Endothelial cell of umbilical vein (primary cell): ENCODE measurements at regions not wholly inside any gene's neighbourhood (a gene's known extent, or its start where the extent isn't known, plus 50 kb on each side); places are given as distances from the start of the nearest gene placed in this dataset.
"Not testable (repeated sequence)": the region's sequence is repeated elsewhere in the genome, so short reads cannot be mapped to it uniquely, and the experiment has no call there.

Source experiments
- BruUV-seq: library from RNA; stranded (reverse); fragments of 400-500 nt; replicated peaks from 2 replicates; lab custom pipeline; 2021; lab: Mats Ljungman, UMichigan
- CTCF ChIA-PET: fragments of 300-600, 350-600 bp; sonication (Branson Sonifier 250); formaldehyde crosslinking; loops from one replicate; lab custom pipeline; 2021; ENCODE audit warnings: antibody characterized with exemption, inconsistent platforms; lab: Charles Lee
- POLR2A ChIA-PET: fragments of 300-600, 350-600 bp; sonication (Branson Sonifier 250); formaldehyde crosslinking; loops from one replicate; lab custom pipeline; 2021; ENCODE audit warnings: antibody characterized with exemption, inconsistent platforms; lab: Charles Lee
- DNase-seq: peaks from one replicate; pipeline ENCODE4 v3.0.0-alpha.2; 2011; ENCODE audit warnings: low read depth, low spot score
- FAIRE-seq: peaks from 2 replicates; lab custom pipeline; 2011; peaks lifted over from hg19 to GRCh38; lab: Jason Lieb, UNC
- H2AFZ ChIP-seq: 2 replicates; pipeline ENCODE4 v1.6.0; 2012; ENCODE audit warnings: low read depth, low read length, control low read depth, inconsistent platforms
- H3K27ac ChIP-seq: 2 replicates; pipeline ENCODE4 v1.5.1; 2011; ENCODE audit warnings: low read depth, mild to moderate bottlenecking, control low read depth, low read length, moderate library complexity; ENCODE audit not compliant: insufficient read depth
- H3K27me3 ChIP-seq, 2 experiments: 2 replicates each; pipeline versions ENCODE4 v1.6.0 to v1.6.1; 2011; ENCODE audit warnings: low read length in 2 of 2, mixed read lengths in 1 of 2; ENCODE audit not compliant: control insufficient read depth in 2 of 2, insufficient read depth in 2 of 2
- H3K36me3 ChIP-seq, 2 experiments: 2 replicates in 1 of 2; 3 replicates in 1 of 2; pipeline ENCODE4 v1.5.1; 2011; ENCODE audit warnings: low read length in 2 of 2, mild to moderate bottlenecking in 1 of 2, moderate library complexity in 1 of 2; ENCODE audit not compliant: control insufficient read depth in 2 of 2, insufficient read depth in 2 of 2; ENCODE audit errors: extremely low read depth in 1 of 2
- H3K4me1 ChIP-seq: 3 replicates; pipeline ENCODE4 v1.5.1; 2011; ENCODE audit warnings: mild to moderate bottlenecking, low read length; ENCODE audit not compliant: control insufficient read depth, insufficient read depth; ENCODE audit errors: extremely low read depth
- H3K4me2 ChIP-seq: 2 replicates; pipeline ENCODE4 v1.6.1; 2011; ENCODE audit warnings: low read length, control low read depth, mixed read lengths; ENCODE audit not compliant: insufficient read depth
- H3K4me3 ChIP-seq, 3 experiments: fragments of 200-600 bp in 1 of 3; sonication (generic), shearing (Covaris generic) in 1 of 3; replicated peaks in 1 of 3; 2 replicates each; pipeline ENCODE4 v1.5.1; 2011 to 2016; ENCODE audit warnings: control low read depth in 3 of 3, low read length in 3 of 3, mild to moderate bottlenecking in 2 of 3, inconsistent platforms in 1 of 3, low read depth in 1 of 3, moderate library complexity in 1 of 3; ENCODE audit not compliant: insufficient read depth in 1 of 3
- H3K79me2 ChIP-seq: 2 replicates; pipeline ENCODE4 v1.6.0; 2012; ENCODE audit warnings: low read length, inconsistent platforms; ENCODE audit not compliant: control insufficient read depth, insufficient read depth
- H3K9ac ChIP-seq: replicated peaks from 2 replicates; pipeline ENCODE3; 2011; ENCODE audit warnings: low read length, control low read depth; ENCODE audit not compliant: insufficient read depth; ENCODE audit errors: extremely low read depth
- H3K9me1 ChIP-seq: replicated peaks from 3 replicates; pipeline ENCODE4 v1.6.0; 2011; ENCODE audit warnings: mild to moderate bottlenecking, low read length; ENCODE audit not compliant: control insufficient read depth, insufficient read depth; ENCODE audit errors: extremely low read depth
- H3K9me3 ChIP-seq: replicated peaks from 2 replicates; pipeline ENCODE4 v1.5.1; 2012; ENCODE audit warnings: low read length, inconsistent platforms; ENCODE audit not compliant: control insufficient read depth, insufficient read depth
- H4K20me1 ChIP-seq: replicated peaks from 2 replicates; pipeline ENCODE3; 2011; ENCODE audit warnings: mild to moderate bottlenecking, low read length; ENCODE audit not compliant: control insufficient read depth, insufficient read depth; ENCODE audit errors: extremely low read depth
- EZH2 ChIP-seq: IDR thresholded peaks from 2 replicates; pipeline ENCODE4 v1.6.1; 2012; ENCODE audit warnings: borderline replicate concordance, low read depth, mild to moderate bottlenecking, moderate library complexity, low read length, inconsistent platforms; ENCODE audit not compliant: severe bottlenecking
- FOS ChIP-seq: IDR thresholded peaks from 2 replicates; pipeline ENCODE4 v1.6.1; 2011; ENCODE audit warnings: mild to moderate bottlenecking, low read length, moderate library complexity, borderline replicate concordance; ENCODE audit not compliant: insufficient read depth
- GATA2 ChIP-seq: IDR thresholded peaks from 2 replicates; pipeline ENCODE4 v1.7.0; 2011; ENCODE audit warnings: low read depth, mild to moderate bottlenecking, moderate library complexity, mixed read lengths, low read length; ENCODE audit not compliant: insufficient read length, insufficient read depth
- JUN ChIP-seq: IDR thresholded peaks from 2 replicates; pipeline ENCODE4 v1.6.1; 2011; ENCODE audit warnings: borderline replicate concordance, low read depth; ENCODE audit not compliant: insufficient read length, insufficient read depth
- MYC ChIP-seq: IDR thresholded peaks from one replicate; pipeline ENCODE4 v1.6.1; 2011; ENCODE audit warnings: mild to moderate bottlenecking, low read depth, low read length
- POLR2A ChIP-seq: IDR thresholded peaks from 2 replicates; pipeline ENCODE4 v1.6.1; 2012; ENCODE audit warnings: low read depth, mild to moderate bottlenecking, control low read depth, low read length
- POLR2AphosphoS5 ChIP-seq: IDR thresholded peaks from 2 replicates; pipeline ENCODE4 v1.6.1; 2012; ENCODE audit warnings: low read depth, mild to moderate bottlenecking, control low read depth, low read length, moderate library complexity; ENCODE audit not compliant: insufficient read depth
- dilution Hi-C: fragments of 300-500 bp; cut with MboI; formaldehyde crosslinking; loops from one replicate; pipeline ENCODE4 v1.15.0; 2019; ENCODE audit warnings: low sequenced_read_pairs; ENCODE audit not compliant: extremely low pct_ligation_motif_present
- intact Hi-C: fragments of 100-400 bp; cut with micrococcal nuclease; formaldehyde crosslinking; loops from one replicate; pipeline ENCODE4 v1.10.0; 2022
- TF ChIP-seq, protein P1 (sequence below): IDR thresholded peaks from 2 replicates; pipeline ENCODE4 v1.6.1; 2011; ENCODE audit not compliant: insufficient read depth, insufficient read length

DNA sequence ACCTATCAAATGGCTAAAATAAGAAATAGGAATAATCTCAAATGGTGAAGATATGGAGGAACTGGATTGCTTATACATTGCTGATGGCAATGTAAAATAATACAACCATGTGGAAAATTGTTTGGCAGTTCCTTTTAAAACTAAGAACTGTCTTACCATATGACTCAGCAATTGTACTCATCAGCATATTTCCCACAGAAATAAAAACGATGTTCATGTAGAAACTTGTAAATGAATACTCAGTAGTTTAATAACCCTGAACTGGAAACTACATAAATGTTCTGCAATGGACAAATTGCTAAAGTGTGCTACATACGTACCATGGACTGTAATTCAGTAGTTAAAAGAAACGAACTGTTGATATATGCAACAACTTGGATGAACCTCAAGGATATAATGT lies 253.9 kb upstream of the RBMS3 start:
- POLR2A ChIA-PET = no interaction called here
- Histone ChIP-seq H3K27me3 (no peaks in the 10 kb centered on the region), H3K4me1 (no peaks in the 10 kb centered on the region), H3K36me3 (no peaks in the 10 kb centered on the region), H3K9me1 (no peaks in the 10 kb centered on the region), H3K4me2 (no peak overlapping the region), H3K9me3 (no peaks in the 10 kb centered on the region), H3K79me2 (no peaks in the 10 kb centered on the region), H2AFZ (no peak overlapping the region), H3K4me3 (no peak overlapping the region), H3K9ac (no peak overlapping the region), H4K20me1 (no peaks in the 10 kb centered on the region), H3K27ac (no peak overlapping the region)
- no TSS peak for BruUV-seq
- intact Hi-C loops (no loop called here), dilution Hi-C loops (no loop called here)
- no peak for DNase-seq
- no peak for FAIRE-seq
- CTCF ChIA-PET = no interaction called here
- TF ChIP-seq FOS = no peak
- no peak for TF ChIP-seq POLR2A
- no peak for TF ChIP-seq GATA2
- no peak for TF ChIP-seq POLR2AphosphoS5
- no peak for TF ChIP-seq EZH2
- no peak for TF ChIP-seq MYC
- TF ChIP-seq JUN = no peak
- TF ChIP-seq, protein P1, sequence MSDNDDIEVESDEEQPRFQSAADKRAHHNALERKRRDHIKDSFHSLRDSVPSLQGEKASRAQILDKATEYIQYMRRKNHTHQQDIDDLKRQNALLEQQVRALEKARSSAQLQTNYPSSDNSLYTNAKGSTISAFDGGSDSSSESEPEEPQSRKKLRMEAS = no peak

DNA sequence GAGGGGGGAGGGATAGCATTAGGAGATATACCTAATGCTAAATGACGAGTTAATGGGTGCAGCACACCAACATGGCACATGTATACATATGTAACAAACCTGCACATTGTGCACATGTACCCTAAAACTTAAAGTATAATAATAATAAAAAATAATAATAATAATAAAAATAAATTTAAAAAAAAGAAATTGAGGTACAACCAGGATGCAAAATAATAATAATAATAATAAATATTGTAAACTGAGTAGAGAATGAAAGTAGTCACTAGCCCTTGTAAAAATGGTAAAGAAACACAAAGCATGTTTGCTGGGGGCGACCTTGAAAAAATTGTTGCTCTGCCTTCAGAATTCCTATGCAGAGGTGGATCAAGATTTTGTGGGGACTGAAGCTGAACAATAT lies 249.7 kb upstream of the RBMS3 start:
- H3K36me3 ChIP-seq, H4K20me1 ChIP-seq, H3K27ac ChIP-seq, H3K9me1 ChIP-seq, H2AFZ ChIP-seq, H3K4me2 ChIP-seq, POLR2A ChIA-PET, H3K27me3 ChIP-seq, BruUV-seq, DNase-seq, dilution Hi-C loops, intact Hi-C loops, FAIRE-seq, H3K79me2 ChIP-seq, H3K4me1 ChIP-seq, H3K4me3 ChIP-seq, H3K9ac ChIP-seq, H3K9me3 ChIP-seq: not testable (repeated sequence)
- CTCF ChIA-PET = interaction anchor here (1.3 kb wide), 1 partner anchor 12 kb away, joined by 5 read pairs; no protein-coding TSS in a partner anchor
